Skeletal muscle satellite cell (primary cell): ENCODE measurements at regions not wholly inside any gene's neighbourhood (a gene's known extent, or its start where the extent isn't known, plus 50 kb on each side); places are given as distances from the start of the nearest gene placed in this dataset.

Source experiments
- H3K27me3 ChIP-seq: 2 replicates; pipeline ENCODE4 v1.7.0; 2013; ENCODE audit warnings: low read length; ENCODE audit not compliant: control insufficient read depth, insufficient read depth
- H3K36me3 ChIP-seq: 2 replicates; pipeline ENCODE4 v1.7.0; 2013; ENCODE audit warnings: mild to moderate bottlenecking, control low read depth, low read length; ENCODE audit not compliant: insufficient read depth
- H3K4me1 ChIP-seq: 2 replicates; pipeline ENCODE4 v1.7.0; 2013; ENCODE audit warnings: low read length; ENCODE audit not compliant: control insufficient read depth, insufficient read depth
- H3K4me2 ChIP-seq: 2 replicates; pipeline ENCODE4 v1.7.0; 2013; ENCODE audit warnings: mild to moderate bottlenecking, low read length
- H3K4me3 ChIP-seq: 2 replicates; pipeline ENCODE4 v1.7.0; 2013; ENCODE audit warnings: low read length
- H3K9ac ChIP-seq: 2 replicates; pipeline ENCODE4 v1.7.0; 2013; ENCODE audit warnings: mild to moderate bottlenecking, low read depth, low read length, moderate library complexity
- H3K9me3 ChIP-seq: replicated peaks from 2 replicates; pipeline ENCODE4 v1.7.0; 2013; ENCODE audit warnings: mild to moderate bottlenecking, control low read depth, low read length

DNA sequence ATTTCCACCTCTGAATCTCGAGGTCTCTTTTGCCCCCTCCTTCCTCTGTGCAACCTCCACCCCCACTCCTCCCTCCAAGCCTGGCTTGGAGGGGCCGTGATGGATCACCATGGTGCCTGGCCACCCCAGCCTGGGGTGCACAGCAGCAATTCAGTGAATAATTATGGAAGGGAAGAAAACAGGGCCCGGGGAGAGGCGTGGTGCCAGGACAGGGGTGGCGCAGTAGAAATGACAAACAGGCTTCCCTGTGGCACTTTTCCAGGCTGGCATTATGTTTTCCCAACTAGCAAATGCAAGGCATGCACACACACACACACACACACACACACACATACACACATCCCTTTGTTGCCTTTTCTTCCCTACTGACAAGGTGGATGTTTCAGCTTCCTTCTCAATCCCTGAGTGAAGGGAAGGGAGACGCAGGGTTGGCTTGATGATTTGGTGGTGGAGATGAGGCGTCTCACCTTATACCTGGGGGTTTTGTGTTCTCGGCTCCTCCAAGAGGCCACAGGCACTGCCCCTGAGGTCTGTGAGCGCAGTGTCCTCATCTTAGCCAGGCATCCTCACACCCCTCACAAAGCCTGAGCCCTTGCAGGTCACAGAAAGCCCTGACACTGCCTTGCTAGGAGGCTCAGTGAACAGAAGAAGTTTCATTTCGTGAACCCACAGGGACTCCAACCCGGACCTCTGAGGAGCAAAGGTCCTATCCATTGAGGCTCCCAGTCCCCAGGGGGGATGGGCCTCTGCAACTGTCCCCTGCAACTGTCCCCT, 215.8 kb downstream of the MATN1 start:
- Histone ChIP-seq H3K36me3 (no peaks in the 10 kb centered on the region), H3K4me1 (peaks cover 10% of the 10 kb centered on the region), H3K4me2 (no peak overlapping the region), H3K27me3 (no peaks in the 10 kb centered on the region), H3K9ac (no peak overlapping the region), H3K9me3 (no peaks in the 10 kb centered on the region), H3K4me3 (no peak overlapping the region)

DNA sequence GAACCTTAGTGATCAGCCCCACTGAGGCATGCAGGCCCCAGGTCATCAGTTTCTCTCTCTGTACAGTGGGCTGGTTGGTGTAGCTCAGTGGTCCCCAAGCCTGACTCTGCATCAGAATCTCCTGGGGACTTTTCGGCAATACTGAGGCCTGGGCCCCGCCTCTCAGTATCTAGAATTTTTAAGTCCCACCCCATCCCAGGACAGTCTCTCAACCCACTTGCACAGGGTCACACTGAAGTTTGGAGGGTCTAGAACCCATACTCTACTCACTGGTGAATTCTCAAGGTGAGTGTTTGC, 216.4 kb downstream of the MATN1 start:
- Histone ChIP-seq H3K27me3 (no peaks in the 10 kb centered on the region), H3K9me3 (no peaks in the 10 kb centered on the region), H3K4me1 (peaks cover 5% of the 10 kb centered on the region), H3K4me2 (no peak overlapping the region), H3K9ac (no peak overlapping the region), H3K36me3 (no peaks in the 10 kb centered on the region), H3K4me3 (no peak overlapping the region)

DNA sequence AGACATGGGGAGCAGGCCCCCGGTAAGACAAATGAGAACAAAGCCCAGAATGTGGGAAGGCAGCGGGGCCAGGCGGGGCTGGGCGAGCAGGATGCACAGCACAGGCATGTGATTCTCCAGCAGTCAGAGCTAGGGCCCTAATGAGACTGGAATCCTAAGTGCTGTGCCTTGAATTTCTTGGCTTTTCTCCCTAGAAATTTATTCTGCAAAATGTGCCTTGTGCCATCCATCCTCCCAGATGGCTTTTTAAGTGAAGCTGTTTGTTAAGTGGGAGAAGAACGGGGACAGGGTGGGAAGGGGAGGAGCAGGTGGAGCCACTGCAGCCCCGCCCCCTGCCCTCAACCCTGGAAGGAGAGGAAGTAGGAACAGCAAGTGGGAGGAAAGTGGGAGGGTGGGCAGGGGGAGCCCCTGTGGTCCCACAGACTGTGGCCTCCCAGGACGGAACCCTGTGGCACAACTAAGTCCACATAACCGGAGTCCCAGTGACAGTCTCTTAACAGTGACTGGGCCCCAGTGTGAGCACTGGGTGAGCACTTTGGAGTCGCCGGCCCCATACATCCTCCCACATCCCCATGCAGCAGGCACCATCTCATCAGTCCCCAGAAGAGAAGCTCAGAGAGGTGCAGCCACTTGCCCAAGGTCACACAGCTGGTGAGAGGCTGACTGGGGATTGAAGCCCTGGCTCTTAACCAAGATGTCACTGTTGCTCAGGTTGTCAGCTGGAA, 216.9 kb downstream of the MATN1 start:
- Histone ChIP-seq H3K4me3 (no peak overlapping the region), H3K36me3 (no peaks in the 10 kb centered on the region), H3K9me3 (no peaks in the 10 kb centered on the region), H3K9ac (no peak overlapping the region), H3K4me2 (no peak overlapping the region), H3K27me3 (no peaks in the 10 kb centered on the region), H3K4me1 (no peaks in the 10 kb centered on the region)

DNA sequence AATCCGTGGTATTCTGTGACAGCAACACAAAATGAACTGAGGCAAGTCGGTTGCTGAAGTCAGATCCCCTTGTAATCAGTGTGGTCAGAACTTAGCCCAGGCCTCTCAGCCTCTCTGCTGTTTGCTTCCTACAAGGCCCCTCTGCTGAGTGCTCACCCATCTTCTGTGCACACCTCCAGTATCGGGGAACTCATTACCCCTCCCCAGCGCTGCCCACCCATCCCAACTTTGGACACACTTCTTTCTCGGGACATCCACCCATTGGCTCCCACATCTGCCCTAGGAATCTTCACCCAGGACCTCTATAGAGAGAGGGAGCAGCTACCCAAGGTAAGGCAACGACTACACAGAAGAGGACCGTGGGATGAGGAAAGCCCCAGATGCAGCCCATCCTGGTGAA, 217.5 kb downstream of the MATN1 start:
- no peaks in the 10 kb centered on the region for H3K9me3 ChIP-seq
- no peaks in the 10 kb centered on the region for H3K27me3 ChIP-seq
- H3K9ac ChIP-seq: no peak overlapping the region
- no peaks in the 10 kb centered on the region for H3K4me1 ChIP-seq
- no peaks in the 10 kb centered on the region for H3K36me3 ChIP-seq
- no peak overlapping the region for H3K4me2 ChIP-seq
- no peak overlapping the region for H3K4me3 ChIP-seq

DNA sequence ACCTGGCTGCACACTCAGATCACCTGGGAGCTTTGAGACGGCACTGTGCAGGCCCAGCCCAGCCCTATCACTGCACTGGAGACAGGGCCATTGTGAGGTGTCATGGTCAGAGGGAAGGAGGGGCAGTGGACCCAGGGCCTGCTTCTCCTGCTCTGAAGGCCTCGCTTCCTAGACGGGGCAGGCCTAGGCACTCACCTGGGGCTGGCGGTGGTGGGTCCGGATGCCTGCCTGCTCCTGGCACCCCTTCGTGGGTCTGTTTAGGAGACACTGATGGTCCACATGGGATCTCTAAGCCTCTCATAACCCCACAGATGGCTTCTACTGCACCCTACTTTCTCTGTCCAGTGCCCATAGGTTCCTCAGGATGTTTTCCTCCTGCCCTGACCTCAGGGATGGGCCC, 230.9 kb downstream of the MATN1 start:
- no peak overlapping the region for H3K9ac ChIP-seq
- H3K4me2 ChIP-seq: no peak overlapping the region
- no peaks in the 10 kb centered on the region for H3K27me3 ChIP-seq
- no peaks in the 10 kb centered on the region for H3K36me3 ChIP-seq
- H3K4me3 ChIP-seq: no peak overlapping the region
- H3K9me3 ChIP-seq: no peaks in the 10 kb centered on the region
- no peaks in the 10 kb centered on the region for H3K4me1 ChIP-seq

DNA sequence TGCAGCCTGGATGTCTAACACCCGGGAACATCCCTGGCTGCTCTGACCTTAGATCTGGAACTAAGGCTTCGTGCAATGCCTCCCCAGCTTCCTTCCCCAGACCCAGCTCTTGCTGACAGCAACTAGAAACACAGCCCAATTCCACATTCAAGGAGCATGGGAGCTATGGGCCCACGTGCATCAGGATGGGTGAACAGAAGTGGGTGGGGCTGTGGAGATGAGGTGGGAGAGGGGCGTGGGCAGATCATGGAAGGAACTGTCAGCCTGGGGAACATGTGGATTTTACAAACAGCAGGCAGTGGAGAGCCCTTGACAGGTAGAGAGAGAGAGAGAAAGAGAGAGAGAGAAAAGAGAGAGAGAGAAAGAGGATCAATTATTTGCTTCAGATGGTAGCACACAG, 231.6 kb downstream of the MATN1 start:
- Histone ChIP-seq H3K9ac (no peak overlapping the region), H3K36me3 (no peaks in the 10 kb centered on the region), H3K4me1 (no peaks in the 10 kb centered on the region), H3K9me3 (no peaks in the 10 kb centered on the region), H3K4me3 (no peak overlapping the region), H3K4me2 (no peak overlapping the region), H3K27me3 (no peaks in the 10 kb centered on the region)

DNA sequence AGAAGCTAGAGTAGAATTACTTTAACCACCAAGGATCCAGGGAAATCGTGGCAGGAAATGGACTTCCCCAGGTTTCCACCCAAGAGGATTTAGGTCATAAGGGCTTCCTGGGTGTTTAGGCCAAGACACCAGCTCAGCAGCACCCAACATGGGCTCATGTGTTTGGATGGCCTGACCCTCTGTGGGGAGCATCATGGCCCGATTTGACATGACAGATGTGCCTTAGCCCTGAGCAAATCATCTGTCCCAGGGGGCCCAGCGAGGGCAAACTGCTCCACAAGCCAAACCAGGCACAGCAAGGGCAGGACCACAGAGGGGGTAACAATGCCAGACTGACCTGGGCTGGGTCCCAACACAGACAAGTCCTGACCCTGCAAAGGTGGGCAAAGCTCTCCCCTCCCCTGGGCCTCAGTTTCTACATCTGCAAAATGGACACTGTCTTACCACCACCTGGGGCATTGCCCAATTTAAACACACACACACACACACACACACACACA, 232.8 kb downstream of the MATN1 start:
- no peaks in the 10 kb centered on the region for H3K4me1 ChIP-seq
- H3K4me3 ChIP-seq: no peak overlapping the region
- no peak overlapping the region for H3K9ac ChIP-seq
- H3K4me2 ChIP-seq: no peak overlapping the region
- H3K9me3 ChIP-seq: no peaks in the 10 kb centered on the region
- H3K36me3 ChIP-seq: no peaks in the 10 kb centered on the region
- no peaks in the 10 kb centered on the region for H3K27me3 ChIP-seq

DNA sequence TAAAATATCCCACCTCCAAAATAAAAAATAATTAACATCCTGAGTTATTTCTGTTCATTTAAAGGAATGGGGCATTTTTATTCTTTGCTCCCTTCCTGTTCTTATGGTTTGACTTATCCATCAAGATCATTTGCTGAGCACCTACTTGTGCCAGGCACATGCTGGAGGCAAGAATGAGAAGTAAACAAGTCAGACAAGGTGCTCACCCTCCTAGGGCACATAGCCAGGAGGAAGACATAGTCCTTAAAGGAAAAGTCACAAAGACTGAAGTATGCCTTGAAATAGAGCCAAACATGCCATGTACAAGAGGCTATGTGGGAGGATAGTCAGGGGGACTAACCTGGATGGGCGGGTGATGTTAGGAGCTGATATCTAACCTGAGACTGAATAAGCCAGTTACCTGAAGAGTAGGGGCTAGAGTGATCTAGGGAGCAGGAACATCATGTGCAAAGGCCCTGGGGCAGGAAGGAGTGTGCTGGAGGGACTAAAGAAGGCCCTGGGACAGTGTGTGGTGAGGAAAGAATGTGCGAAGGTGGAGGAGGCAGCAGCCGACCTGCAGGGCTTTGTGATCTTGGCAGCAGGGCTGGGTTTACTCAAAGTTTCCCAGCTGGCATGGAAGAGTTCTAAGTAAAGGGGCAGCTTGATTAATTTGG, 233.5 kb downstream of the MATN1 start:
- Histone ChIP-seq H3K4me1 (no peaks in the 10 kb centered on the region), H3K4me3 (no peak overlapping the region), H3K27me3 (no peaks in the 10 kb centered on the region), H3K9me3 (no peaks in the 10 kb centered on the region), H3K36me3 (no peaks in the 10 kb centered on the region), H3K4me2 (no peak overlapping the region), H3K9ac (no peak overlapping the region)

DNA sequence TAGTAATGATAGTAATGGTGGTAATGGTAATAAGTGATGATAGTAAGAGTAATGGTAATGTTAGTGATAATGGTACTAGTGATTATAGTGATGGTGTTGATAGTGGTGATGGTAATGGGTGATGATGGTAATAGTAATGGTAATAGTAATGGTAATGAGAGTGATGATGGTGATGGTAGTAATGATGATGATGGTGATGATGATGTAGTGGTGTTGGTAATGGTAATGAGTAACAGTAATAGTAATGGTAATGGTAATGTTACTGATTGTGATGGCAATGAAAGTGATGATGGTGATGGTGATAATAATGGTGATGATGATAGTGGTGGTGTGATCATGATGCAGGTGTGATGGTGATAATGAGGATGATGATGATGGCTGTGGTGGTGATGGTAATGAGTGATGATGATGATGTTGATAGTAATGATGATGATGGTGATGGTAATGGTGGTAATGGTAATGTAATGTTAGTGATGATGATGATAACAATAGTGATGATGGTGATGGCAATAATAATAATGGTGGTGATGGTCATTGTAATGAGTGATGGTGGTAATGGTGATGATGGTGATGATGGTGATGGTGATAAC, 235.0 kb downstream of the MATN1 start:
- no peaks in the 10 kb centered on the region for H3K4me1 ChIP-seq
- no peak overlapping the region for H3K4me3 ChIP-seq
- no peaks in the 10 kb centered on the region for H3K27me3 ChIP-seq

DNA sequence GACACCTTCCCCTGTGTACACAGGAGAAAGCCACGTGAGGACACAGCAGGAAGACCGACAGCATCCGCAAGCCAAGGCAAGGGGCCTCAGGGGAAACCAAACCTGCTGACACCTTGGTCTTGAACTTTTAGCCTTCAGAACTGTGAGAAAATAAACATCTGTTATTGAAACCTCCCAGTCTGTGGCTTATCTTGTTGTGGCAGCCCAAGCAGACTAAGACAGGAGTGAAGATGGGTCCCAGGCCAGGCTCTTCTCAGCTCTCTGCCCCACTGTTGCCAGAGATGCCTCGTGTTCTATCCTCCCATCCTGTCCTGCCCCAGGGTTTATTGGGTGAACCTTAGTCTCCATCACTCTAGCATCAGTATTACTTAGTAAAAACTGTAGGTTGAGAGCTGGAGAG, 236.3 kb downstream of the MATN1 start:
- Histone ChIP-seq H3K4me2 (no peak overlapping the region), H3K27me3 (no peaks in the 10 kb centered on the region), H3K4me1 (no peaks in the 10 kb centered on the region), H3K9ac (no peak overlapping the region), H3K36me3 (no peaks in the 10 kb centered on the region), H3K9me3 (peaks cover 13% of the 10 kb centered on the region), H3K4me3 (no peak overlapping the region)

More for the DNA sequence above, 235.0 kb downstream of the MATN1 start:
- H3K9ac ChIP-seq: no peak overlapping the region
- H3K9me3 ChIP-seq: peaks cover 4% of the 10 kb centered on the region
- no peak overlapping the region for H3K4me2 ChIP-seq
- H3K36me3 ChIP-seq: no peaks in the 10 kb centered on the region

DNA sequence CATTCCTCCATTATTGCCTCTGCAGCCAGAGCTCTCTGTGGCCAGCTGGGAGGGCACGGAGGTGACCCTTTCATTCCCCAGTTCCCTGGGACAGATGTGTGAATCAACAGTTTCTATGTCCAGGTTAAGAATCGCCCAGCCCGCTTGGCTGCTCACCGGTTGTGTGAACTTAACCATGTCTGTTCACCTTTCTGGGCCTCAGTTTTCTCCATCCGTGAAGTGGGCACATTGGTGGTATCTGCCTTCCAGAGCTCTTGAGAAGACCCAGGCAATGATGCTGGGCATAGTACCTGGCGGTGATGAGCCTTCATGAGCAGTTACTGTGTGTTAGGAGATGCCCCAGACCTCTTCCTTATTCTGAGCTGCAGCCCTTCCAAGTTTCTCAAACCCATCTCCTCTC, 238.3 kb downstream of the MATN1 start:
- Histone ChIP-seq H3K36me3 (no peaks in the 10 kb centered on the region), H3K4me3 (no peak overlapping the region), H3K27me3 (no peaks in the 10 kb centered on the region), H3K9ac (no peak overlapping the region), H3K9me3 (peaks cover 17% of the 10 kb centered on the region), H3K4me2 (no peak overlapping the region), H3K4me1 (no peaks in the 10 kb centered on the region)
